Adrenal gland (tissue), 5 donors: ENCODE measurements at regions not wholly inside any gene's neighbourhood (a gene's known extent, or its start where the extent isn't known, plus 50 kb on each side); places are given as distances from the start of the nearest gene placed in this dataset.

Experiments
- CTCF ChIP-seq, 6 experiments: fragments of 450-650 bp in 4 of 6; fragments of 200-600 bp in 2 of 6; sonication (generic) in 1 of 6; IDR thresholded peaks; 1 replicate in 5 of 6; 2 replicates in 1 of 6; pipeline versions ENCODE4 v1.5.1 to v1.8.0; 2016 to 2021; ENCODE audit warnings: antibody characterized with exemption in 6 of 6, mild to moderate bottlenecking in 2 of 6, moderate library complexity in 1 of 6
- POLR2A ChIP-seq, 2 donors: fragments of 450-650 bp; IDR thresholded peaks; one replicate each; pipeline ENCODE4 v1.6.1; 2017; ENCODE audit warnings: antibody characterized with exemption in 2 of 2, mild to moderate bottlenecking in 2 of 2, moderate library complexity in 1 of 2
- donor health status: DM: no; HTN: no; CAD: no.

GRCh38 chr15:26443321-26443720 is 329.5 kb downstream of the GABRB3 start:
- TF ChIP-seq CTCF (IDR thresholded peaks at IDR 0.05) (no peak), POLR2A (IDR thresholded peaks at IDR 0.05) (no peak)
